Activated CD4-positive, alpha-beta T cell treated with anti-CD3 and anti-CD28 coated beads for 4 hours (primary cell): ENCODE measurements at regions not wholly inside any gene's neighbourhood (a gene's known extent, or its start where the extent isn't known, plus 50 kb on each side); places are given as distances from the start of the nearest gene placed in this dataset.
"Not testable (repeated sequence)": the region's sequence is repeated elsewhere in the genome, so short reads cannot be mapped to it uniquely, and the experiment has no call there.

Experiments
- DNase-seq, 2 donors: peaks; one replicate each; pipeline ENCODE4 v3.0.0-alpha.2; 2020

DNA sequence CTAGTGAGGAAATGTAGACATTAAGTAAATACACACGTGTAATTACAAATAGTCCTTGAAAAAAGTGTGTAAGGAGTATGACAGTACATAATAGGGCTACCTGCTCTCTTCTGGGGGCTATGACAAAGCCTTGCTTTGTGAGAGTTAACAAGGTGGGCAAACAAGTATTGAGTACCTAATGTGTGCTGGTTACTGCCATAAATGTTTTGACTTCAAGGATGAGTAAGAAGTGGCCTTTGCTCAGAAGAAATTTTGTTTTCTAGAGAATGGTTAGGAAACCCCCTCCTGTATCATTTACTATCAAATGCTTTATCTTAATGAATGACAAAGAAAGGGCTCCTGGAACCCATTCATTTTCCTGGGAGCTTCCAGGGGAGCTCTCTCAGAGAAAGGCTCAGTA lies 167.0 kb upstream of the CASK start:
- no peak for DNase-seq

- no peak for DNase-seq
Observed at GRCh38 chrX:42089031-42089430, 165.7 kb upstream of the CASK start.

DNA sequence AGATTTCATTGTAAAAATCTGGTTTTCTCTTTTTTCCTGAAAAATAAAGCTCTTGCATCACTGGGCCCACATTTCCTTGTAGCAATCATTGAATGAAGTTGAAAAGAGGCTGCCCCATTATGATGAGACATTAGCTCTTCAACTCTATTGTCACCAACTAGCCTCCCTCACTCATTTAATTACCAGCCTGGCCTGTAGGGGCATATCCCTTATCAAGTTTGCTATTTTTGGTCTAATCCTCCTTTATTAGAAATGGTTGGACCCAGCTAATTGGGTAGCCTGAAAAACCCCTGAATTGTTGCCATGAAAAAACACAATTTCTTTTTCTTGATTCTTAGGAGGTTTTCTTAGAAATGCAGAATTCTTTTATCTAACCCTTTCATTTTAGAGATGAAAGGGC lies 164.6 kb upstream of the CASK start:
- DNase-seq = no peak

- DNase-seq = no peak
Observed at GRCh38 chrX:42085836-42086235, 162.5 kb upstream of the CASK start.

GRCh38 chrX:42079968-42080367 lies 156.6 kb upstream of the CASK start:
- no peak for DNase-seq

DNA sequence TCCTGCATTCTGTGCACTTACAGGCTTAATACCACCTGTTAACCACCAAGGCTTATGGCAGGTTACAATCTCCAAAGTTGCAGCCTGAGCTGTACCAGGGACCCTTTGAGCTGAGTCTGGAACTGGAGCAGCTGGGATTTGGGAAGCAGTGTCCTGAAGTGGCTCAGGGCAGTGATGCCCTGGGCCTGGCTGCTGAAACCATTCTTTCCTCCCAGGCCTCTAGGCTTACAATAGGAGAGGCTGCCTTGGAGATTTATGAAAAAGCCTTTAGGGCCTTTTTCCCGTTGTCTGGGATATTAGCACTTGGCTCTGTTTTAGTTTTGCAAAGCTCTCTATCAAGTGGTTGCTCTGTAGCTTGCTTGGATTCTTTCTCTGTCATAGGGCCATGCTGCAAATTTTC lies 154.3 kb upstream of the CASK start:
- no peak for DNase-seq

DNA sequence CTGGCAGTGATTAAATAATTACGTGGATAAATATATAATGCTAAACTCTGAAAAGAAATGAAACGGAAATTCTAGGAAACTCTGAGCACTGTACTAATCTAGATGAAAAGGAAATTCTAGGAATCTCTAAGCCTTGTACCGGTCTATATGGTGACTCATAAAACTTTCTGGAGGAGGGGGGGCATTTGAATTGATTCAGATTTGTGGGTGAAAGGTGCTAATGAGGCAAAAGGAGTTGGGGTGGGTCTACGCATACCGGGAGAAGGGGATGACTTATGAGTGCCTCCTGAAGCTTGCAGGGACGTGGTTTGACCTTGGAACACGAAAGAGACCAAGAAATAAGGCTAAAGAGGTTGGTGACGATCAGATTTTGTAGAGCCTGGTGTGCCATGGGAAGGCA lies 151.7 kb upstream of the CASK start:
- DNase-seq = peak in 1 of 2 donors; percentile 1

DNA sequence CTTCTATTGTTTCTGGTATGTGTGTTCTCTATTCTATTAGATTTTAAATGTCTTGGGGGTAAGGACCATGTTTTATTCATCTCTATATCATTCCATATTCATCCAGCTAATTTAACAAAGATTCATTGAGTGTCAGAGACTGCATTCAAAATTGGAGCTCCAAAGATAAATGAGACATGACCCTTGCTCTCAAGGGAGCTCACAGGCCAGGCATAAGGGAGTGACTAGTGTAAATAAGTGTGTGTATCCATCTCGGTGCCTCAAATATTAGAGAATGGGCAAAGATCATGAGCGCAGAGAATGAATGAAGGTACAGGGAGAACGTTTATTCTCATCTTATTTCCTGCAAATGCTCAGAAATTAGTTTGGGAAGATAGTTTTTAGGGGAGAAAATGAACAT lies 150.1 kb upstream of the CASK start:
- no peak for DNase-seq

- DNase-seq = no peak
Observed at GRCh38 chrX:42070866-42071265, 147.5 kb upstream of the CASK start.

- no peak for DNase-seq
Observed at GRCh38 chrX:42054256-42054655, 130.9 kb upstream of the CASK start.

DNA sequence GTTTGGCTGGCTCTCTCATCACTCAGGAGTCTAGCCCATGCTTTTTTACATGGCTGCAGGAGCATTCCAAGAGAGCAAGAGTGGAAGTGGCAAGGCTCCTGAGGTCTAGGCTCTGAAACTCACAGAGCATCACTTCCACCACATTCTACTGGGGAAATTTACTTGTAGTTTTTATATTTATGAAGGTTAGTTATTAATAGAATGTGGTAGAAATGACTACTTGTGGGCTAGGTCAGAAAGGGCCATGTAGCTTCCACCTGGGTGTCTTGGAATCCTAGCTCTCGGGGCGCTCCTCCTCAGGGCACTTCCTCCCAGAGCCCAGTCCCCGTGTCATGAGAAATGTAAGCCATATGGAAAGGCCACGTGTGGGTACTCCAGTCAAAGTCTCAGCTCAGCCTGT lies 127.0 kb upstream of the CASK start:
- no peak for DNase-seq

GRCh38 chrX:42047886-42048285 lies 124.5 kb upstream of the CASK start:
- DNase-seq = no peak

DNA sequence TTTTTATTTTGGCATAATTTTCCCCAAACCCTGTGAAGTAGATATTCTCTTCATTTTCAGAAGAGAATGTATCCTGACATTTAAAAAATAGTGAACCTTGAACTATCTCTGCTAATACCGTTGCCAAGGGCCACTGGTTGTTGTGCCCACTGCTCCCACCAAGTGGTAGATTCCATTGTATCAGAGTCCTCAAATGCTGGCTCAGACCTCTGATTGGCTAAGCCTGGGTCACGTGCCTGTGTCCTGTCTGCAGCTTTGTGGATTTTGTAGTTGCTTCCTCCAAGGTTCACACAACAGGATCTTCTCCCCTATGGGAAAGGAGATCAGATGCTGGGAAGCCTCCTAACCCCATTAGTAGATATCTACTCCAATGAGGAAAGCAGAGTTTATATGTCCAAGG lies 104.8 kb upstream of the CASK start:
- DNase-seq = no peak

DNA sequence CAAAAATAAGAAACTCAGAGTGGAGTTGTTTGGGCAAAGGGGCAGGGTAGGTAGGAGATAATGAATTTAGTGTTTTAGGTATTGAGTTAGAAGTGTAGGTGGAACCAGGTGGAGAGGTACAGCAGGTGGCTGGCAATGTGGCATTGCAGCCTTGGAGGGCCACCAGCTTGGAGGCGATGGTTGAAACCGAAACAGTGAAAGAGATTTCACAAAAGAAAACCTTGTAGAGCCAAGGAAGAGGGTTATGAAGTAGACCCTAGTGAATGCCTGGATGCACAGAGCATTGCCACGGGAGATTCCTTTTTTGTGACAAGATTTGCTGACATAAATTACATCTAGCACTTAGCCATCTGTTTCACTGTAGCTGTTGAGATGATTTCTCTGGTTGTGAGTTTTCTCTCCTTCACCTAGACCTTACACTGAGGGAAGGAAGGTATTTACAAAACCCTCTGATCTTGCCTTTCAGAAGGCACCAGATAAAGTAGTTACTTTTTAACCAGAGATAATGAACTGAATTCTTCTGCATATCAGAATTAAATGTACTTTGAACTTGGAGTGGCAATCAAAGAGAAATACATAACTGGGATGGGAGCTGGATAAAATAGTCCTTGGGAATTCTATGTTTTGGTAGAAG lies 104.1 kb upstream of the CASK start:
- no peak for DNase-seq

DNA sequence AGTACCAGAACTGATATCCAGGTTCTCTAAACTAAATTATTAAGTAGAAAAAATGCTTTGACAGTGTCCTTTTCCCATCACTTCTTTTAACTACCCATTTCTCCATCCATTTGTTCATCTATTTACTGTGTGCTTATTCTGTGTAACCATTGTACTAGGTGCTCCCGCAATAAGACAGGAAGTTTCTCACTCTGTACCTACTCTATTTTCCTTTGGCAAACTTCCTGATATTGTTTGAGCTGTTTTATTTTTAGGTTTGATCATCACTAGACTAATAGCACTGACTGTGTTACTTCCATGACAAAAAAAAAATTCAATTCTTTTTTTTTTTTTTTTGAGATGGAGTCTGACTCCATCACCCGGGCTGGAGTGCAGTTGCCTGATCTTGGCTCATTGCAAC lies 102.5 kb upstream of the CASK start:
- DNase-seq = no peak

GRCh38 chrX:42023122-42023521 lies 99.8 kb upstream of the CASK start:
- no peak for DNase-seq

GRCh38 chrX:42022158-42022557 lies 98.8 kb upstream of the CASK start:
- no peak for DNase-seq

DNA sequence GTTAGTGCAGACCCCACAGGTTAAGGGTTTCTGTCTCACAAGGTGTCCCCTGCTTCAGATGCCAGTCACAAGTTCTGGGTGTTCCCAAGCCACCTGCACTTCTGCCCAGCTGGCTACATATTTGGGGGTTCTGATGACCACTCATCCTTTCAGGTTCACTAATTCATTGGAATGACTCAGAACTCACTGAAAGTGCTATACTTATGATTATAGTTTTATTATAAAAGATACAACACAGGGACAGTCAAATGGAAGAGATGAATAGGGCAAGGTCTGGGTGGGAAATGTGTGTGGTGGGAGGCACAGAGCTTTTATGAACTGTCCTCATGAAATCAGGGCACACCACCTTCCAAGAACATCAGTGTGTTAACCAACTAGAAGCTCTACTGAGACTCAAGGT lies 97.7 kb upstream of the CASK start:
- DNase-seq = no peak

DNA sequence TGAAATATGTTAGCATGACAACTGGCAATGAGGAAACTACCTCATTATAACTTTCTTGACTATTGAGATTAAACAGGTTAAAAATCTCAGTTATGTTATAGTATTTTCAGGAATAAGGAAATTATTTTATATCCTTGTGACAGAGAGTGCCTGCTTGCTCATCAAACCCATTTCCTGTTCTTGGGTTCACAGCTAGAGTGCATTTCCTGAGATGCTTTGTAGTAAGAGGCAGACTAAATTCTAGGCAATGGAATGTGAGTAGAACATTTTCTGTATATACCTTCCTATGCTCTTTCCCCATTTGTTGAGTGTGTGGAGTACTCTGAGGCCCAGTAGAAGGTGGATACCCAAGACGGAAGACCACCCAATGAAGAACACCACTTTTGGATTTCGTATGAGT lies 96.9 kb upstream of the CASK start:
- DNase-seq = no peak

DNA sequence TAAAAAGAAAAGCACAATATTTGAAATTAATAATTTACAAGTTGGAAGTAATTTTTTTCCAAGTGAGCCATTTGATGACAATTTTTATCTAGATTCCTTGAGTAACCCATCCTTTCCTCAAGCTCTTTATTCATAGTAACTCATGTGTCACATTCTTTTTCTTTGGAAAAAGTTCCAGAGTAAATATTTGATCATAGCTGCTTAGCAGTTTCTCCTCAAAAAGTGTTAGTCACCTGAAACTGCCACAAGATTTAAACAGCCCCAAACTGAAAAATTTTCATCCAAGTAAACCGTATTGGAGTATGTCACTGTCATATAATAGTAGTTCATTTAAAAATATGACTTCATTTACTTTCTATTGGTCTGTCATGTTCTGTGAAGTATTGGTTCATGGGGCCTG lies 94.6 kb upstream of the CASK start:
- DNase-seq = no peak

GRCh38 chrX:42000836-42001235 lies 77.5 kb upstream of the CASK start:
- no peak for DNase-seq

GRCh38 chrX:41984628-41985027 lies 61.3 kb upstream of the CASK start:
- no peak for DNase-seq

- no peak for DNase-seq
Observed at GRCh38 chrX:41982953-41983352, 59.6 kb upstream of the CASK start.

GRCh38 chrX:41981481-41982013 lies 58.2 kb upstream of the CASK start:
- DNase-seq = no peak

DNA sequence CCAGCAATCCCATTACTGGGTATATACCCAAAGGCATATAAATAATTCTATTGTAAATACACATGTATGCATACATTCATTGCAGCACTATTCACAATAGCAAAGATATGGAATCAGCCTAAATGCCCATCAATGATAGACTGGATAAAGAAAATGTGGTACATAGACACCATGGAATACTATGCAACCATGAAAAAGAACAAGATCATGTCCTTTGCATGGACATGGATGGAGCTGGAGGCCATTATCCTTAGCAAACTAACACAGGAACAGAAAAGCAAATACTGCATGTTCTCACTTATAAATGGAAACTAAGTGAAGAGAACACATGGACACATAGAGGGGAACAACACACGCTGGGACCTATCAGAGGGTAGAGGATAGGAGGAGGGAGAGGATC lies 51.3 kb upstream of the CASK start:
- DNase-seq = not testable (repeated sequence)

DNA sequence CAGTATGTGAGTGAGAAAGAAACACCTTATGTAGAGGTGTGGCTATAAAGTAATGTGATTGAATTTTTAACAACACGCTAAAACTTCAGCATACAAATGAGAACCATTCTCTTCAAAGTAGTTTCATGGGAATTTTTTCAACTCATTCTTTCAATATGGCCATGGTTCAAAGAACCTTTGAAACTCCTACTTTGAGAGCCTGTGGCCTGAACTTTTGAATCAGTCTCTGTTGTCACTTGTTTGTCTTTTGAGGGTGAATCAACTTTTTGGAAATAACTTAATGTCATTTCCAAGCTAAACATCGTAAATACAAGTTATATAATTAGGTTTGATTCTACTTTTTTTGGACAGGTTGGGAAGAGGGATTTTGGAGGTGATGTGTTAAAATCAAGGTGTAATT lies 49.9 kb upstream of the CASK start:
- no peak for DNase-seq
